ENCODE measurements at regions not wholly inside any gene's neighbourhood (a gene's known extent, or its start where the extent isn't known, plus 50 kb on each side); places are given as distances from the start of the nearest gene placed in this dataset.

DNA sequence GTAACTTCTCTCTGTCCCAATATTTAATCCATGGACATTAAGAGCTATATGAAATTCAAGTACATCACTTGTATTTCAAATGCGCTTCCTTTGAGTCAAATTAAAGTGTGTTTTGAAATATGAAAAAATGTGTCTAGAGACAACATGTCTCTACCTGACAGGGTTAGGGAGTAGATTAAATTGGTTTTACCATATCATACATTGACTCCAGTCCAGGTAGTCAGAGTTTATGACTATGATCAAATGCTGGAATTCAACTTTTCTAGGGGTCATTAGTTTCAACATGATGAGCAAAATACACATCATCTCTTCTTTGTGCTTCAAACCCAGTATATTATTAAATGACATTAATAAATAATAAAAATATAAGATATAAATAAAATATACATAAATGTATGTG is 259.2 kb downstream of the CDH10 start:
- DNase-seq, result no peak

- DNase-seq, result no peak
Measured at GRCh38 chr5:24388448-24388847, 256.3 kb downstream of the CDH10 start.

DNA sequence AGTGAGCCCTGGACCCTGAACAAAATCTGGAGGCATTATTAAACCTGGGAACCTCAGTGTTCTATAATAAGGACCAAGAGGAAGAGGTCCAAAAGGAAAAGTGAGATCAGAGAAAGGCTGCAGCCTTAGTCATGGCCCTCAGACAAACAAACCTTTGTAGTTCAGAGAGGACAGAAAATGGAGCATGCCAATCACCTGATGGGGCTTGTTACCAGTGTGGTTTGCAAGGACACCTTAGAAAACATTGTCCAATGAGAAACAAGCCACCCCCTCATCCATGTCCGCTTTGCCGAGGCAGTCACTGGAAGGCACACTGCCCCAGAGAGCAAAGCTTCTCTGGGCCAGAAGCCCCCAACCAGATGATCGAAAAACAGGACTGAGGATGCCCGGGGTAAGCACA is 254.8 kb downstream of the CDH10 start:
- no peak for DNase-seq

GRCh38 chr5:24391816-24392215 is 253.0 kb downstream of the CDH10 start:
- no peak for DNase-seq

DNA sequence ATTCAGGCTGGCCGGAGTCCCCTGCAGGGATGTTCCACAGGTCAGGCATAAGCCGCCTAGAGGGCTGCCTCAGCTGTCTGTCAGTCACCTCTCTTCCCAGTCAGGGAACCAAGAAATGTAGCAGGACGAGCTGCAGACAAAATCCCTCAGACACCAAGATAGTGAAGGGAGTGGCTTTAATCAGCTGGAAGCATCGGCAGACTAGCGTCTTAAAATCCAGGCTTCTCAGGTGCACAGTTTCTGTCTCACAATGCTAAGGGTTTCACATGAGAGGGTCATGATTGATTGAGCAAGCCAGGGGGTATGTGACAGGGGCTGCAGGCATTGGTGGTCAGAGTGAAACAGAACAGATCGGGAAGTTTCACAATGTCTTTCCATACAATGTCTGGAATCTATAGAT is 247.2 kb downstream of the CDH10 start:
- DNase-seq, result no peak

DNA sequence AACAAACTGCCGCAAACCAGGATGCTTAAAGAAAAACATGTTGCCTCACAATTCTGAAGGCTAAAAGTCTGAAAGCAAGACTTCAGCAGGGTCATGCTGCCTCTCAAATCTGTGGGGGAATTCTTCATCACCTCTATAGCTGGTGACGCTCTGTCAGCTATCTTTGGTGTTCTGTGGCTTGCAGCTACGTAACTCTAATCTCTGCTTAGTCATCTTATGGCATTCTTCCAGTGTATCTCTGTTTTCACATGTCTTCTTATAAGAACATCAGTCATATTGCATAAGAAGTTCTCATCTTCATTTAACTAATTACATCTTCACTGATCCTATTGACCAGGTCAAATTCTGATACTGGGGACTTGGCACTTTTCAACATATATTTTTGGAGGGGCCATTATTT is 243.0 kb downstream of the CDH10 start:
- no peak for DNase-seq

- DNase-seq, result no peak
Measured at GRCh38 chr5:24407466-24407865, 237.3 kb downstream of the CDH10 start.

DNA sequence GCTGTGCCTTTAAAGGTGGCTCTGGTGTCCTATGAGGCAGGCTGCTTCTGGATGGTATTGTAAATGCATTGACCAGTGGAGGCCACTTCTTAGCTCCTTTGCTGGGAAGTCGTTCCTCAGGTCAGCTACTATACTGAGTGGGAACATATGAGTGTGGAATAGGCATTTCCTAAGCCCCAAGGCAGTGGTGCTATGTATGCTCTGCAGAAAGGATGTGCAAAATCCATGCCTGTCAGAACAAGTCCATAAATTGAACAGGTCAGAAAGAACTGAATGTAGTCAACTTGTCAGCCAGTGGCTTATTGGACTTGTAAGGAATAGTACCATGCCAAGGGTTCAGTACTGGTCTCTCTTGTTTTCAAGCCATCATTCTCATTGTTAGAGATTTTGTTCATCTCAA is 216.4 kb downstream of the CDH10 start:
- no peak for DNase-seq

GRCh38 chr5:24433555-24433954 is 211.2 kb downstream of the CDH10 start:
- DNase-seq, result no peak

Measured in NCI-H345 (cell line).